A172 (cell line): ENCODE measurements at regions not wholly inside any gene's neighbourhood (a gene's known extent, or its start where the extent isn't known, plus 50 kb on each side); places are given as distances from the start of the nearest gene placed in this dataset.
"Not testable (repeated sequence)": the region's sequence is repeated elsewhere in the genome, so short reads cannot be mapped to it uniquely, and the experiment has no call there.

ENCODE experiments used
- DNase-seq: peaks from one replicate; pipeline ENCODE4 v3.0.0-alpha.2; 2015; ENCODE audit warnings: low spot score

GRCh38 chr16:86713021-86713631, 134.8 kb downstream of the FOXL1 start:
- no peak for DNase-seq

GRCh38 chr16:86714166-86714565, 135.8 kb downstream of the FOXL1 start:
- no peak for DNase-seq

- no peak for DNase-seq
These were observed 138.3 kb downstream of the FOXL1 start for GRCh38 chr16:86716649-86717048.

GRCh38 chr16:86718118-86718517, 139.8 kb downstream of the FOXL1 start:
- peak; percentile 24 for DNase-seq

- DNase-seq: no peak
These were observed 144.6 kb downstream of the FOXL1 start for GRCh38 chr16:86722970-86723369.

- peak; percentile 22 for DNase-seq
These were observed 145.3 kb downstream of the FOXL1 start for GRCh38 chr16:86723689-86724088.

- DNase-seq: no peak
These were observed 147.1 kb downstream of the FOXL1 start for GRCh38 chr16:86725401-86725800.

GRCh38 chr16:86726340-86726739, 148.0 kb downstream of the FOXL1 start:
- DNase-seq: no peak

- DNase-seq: no peak
These were observed 148.8 kb downstream of the FOXL1 start for GRCh38 chr16:86727131-86727530.

- no peak for DNase-seq
These were observed 149.3 kb downstream of the FOXL1 start for GRCh38 chr16:86727632-86728031.

GRCh38 chr16:86729686-86730085, 151.3 kb downstream of the FOXL1 start:
- DNase-seq: no peak

GRCh38 chr16:86730086-86730485, 151.7 kb downstream of the FOXL1 start:
- DNase-seq: no peak

GRCh38 chr16:86730597-86730996, 152.2 kb downstream of the FOXL1 start:
- no peak for DNase-seq

GRCh38 chr16:86732621-86733295, 154.4 kb downstream of the FOXL1 start:
- DNase-seq: no peak

- no peak for DNase-seq
These were observed 155.4 kb downstream of the FOXL1 start for GRCh38 chr16:86733546-86734254.

- no peak for DNase-seq
These were observed 156.5 kb downstream of the FOXL1 start for GRCh38 chr16:86734543-86735460.

- DNase-seq: no peak
These were observed 157.4 kb downstream of the FOXL1 start for GRCh38 chr16:86735727-86736126.

GRCh38 chr16:86736502-86736901, 158.2 kb downstream of the FOXL1 start:
- no peak for DNase-seq

- DNase-seq: no peak
These were observed 158.7 kb downstream of the FOXL1 start for GRCh38 chr16:86737083-86737482.

GRCh38 chr16:86738322-86738721, 160.0 kb downstream of the FOXL1 start:
- not testable (repeated sequence) for DNase-seq

- no peak for DNase-seq
These were observed 160.8 kb downstream of the FOXL1 start for GRCh38 chr16:86739178-86739577.

GRCh38 chr16:86739808-86740207, 161.5 kb downstream of the FOXL1 start:
- no peak for DNase-seq
